Sciatic nerve (tissue), 2 donors: ENCODE measurements at regions not wholly inside any gene's neighbourhood (a gene's known extent, or its start where the extent isn't known, plus 50 kb on each side); places are given as distances from the start of the nearest gene placed in this dataset.
"Not testable (repeated sequence)": the region's sequence is repeated elsewhere in the genome, so short reads cannot be mapped to it uniquely, and the experiment has no call there.

Experiments used
- ATAC-seq: fragments of 200-7000 bp; cut with Tn5 transposase; one replicate; pipeline ENCODE4 v1.9.1; 2020; ENCODE audit warnings: mild to moderate bottlenecking, moderate library complexity
- DNase-seq: peaks from one replicate; pipeline ENCODE4 v3.0.0-alpha.2; 2020; ENCODE audit warnings: low spot score
- intact Hi-C: fragments of 100-400 bp; cut with DNase I; formaldehyde crosslinking; loops from one replicate; pipeline ENCODE4 v1.14.2; 2022
- donor health status: DM: no; HTN: no; CAD: no.
- donor health status: DM: no; HTN: no; CAD: no.

DNA sequence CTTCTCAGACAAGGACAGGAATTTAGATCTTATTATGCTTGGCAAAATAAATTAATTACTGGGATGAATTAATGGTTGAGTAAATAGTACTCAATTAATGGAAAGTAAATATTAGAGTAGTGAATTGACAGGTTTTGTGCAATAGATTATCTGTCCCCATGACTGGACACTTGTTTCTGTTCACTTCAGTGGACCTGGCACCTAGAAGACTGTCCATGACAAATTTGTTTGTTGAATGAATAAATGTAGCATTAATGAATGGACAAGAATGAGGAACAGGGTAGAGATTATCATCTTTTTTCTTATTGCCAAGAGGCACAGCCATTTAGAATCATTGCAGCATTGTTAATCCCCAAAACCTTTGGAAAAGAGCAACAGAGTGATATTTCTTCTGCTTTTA, 570.0 kb upstream of the CRIM1 start:
- intact Hi-C loops: no loop called here
- ATAC-seq (no peak), DNase-seq (no peak)

DNA sequence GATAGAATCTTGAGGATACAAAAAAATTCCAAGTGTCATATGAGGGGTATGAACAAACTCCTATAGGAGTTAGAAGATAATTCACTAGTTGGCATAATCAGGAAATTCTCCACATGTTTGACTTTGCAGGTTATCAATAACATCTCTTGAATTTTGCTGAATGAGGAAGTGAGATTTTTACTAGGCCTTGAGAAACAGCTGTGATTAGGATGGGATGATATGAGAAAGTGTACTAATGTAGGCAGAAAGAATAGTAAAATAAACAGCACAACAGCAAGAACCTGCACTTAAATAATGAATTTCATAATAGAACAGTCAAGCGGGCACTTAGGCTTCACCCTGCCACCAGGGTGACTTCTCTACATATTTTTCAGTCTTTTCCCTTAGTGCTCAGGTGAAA, 570.8 kb upstream of the CRIM1 start:
- intact Hi-C loops: no loop called here
- ATAC-seq: no peak

DNA sequence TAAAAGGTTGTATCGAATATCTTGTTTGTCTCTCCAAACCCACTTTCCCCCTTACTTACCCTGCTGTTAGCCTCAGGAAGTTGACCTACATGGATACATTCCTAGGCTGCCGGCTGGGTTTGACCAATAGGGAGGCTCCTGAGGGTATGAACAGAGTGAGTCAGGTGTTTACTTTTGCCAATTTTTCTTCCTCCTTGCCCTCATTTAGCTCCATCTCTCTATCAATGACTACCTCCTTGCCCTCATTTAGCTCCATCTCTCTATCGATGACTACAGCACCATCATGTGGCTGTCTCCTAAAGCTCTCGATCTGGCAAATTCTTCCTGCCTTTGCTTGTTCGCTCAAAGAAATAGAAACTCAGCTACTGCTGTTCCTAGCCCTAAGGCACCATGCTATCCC, 571.9 kb upstream of the CRIM1 start:
- no peak for ATAC-seq
- no peak for DNase-seq
- intact Hi-C loops: no loop called here

More for the DNA sequence above, 570.8 kb upstream of the CRIM1 start:
- DNase-seq: no peak

DNA sequence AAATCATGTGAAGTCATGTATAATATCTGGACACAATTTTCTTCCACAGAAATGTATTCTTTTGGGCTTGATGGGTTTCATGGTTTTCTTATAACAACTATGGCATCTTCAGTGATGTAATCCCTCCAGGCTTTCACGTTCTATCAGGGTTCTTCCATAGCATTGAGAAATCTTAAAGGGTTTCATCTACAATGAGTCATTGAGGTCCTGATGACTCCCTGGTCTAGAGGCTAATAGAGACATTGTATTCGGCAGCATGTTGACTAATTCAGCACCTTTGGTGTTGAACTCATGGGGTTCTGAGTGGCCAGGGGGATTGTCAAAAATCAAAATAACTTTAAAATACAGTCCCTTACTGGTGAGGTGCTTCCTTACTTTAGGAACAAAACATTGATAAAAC, 614.0 kb upstream of the CRIM1 start:
- DNase-seq: no peak
- intact Hi-C loops: no loop called here
- ATAC-seq: no peak

DNA sequence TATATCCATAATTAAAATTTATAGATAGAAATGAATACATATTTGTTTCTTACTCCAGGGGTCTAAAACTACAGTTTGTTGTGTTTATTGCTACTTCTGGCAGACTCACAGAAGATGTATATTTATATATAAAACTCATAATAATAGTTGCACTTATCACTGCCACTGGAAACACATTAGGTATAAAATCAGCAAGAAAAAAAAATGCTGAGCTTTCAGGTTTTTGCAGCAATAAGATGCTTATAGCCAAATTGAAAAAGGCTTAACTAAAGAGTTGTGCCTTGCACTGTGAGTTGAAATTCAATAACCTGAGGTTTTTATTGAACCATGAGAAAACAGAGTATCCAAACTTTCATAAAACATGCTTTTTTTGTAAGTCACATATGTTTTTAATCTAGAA, 623.9 kb upstream of the CRIM1 start:
- ATAC-seq (no peak), DNase-seq (no peak)
- intact Hi-C loops: no loop called here

DNA sequence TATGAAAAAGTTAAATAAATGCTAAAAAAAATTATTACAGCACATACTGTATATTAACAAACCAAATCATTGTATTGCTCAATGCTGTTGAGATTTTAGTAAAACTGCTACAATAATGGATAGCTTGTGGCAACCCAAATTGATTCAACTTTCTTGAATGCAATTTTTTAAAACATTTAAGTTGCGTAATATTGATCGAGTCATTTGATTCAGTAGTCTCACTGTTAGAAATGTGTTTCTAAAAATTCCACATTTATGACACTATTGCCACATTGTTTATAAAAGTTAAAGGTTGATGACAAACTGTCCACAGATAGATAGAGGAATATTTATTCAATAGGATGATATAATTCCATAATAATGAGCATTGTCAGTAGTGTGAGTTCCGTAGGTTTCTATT, 640.7 kb upstream of the CRIM1 start:
- DNase-seq: no peak
- no peak for ATAC-seq
- intact Hi-C loops: no loop called here

DNA sequence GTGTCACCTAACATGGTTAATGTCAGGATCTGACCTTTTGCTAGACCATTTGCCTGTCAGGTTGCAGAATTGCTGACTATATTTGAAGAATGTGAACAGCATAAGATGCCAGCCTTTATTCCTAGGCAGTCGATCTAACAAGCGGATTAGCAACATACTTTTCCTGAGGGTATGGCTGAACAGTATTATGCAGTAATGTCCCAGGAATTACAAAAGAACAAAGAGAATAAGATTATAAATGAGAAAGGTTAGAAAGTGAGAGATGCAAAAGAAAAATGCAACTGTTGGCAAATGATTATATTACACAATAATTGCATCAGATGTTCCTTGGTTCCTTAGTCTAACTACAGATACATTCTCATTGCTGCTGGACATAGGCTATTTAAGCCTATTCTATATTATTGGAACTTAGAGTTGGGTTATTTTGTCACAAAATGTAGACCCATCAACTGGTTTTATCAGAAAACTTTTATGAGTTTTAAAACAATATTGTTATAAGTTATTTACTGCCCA, 647.1 kb upstream of the CRIM1 start:
- DNase-seq (no peak), ATAC-seq (no peak)
- intact Hi-C loops: no loop called here

DNA sequence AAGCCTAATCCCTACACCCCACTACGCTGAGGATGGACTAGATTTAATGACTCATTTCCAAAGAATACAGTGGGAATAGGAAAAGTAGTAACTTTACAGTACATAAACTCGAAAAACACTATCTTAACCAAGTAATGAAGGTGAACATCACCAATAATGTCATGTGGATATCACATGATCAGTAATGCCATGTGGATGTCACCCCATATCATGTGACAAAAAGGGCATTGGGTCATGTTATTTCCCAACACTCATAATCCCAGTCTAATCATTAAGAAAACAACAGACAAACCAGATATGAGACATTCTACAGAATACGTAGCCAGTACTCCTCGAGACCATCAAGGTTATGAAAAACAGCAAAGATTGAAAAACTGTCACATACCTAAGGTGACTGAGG, 667.3 kb upstream of the CRIM1 start:
- ATAC-seq (no peak), DNase-seq (no peak)
- intact Hi-C loops: no loop called here

DNA sequence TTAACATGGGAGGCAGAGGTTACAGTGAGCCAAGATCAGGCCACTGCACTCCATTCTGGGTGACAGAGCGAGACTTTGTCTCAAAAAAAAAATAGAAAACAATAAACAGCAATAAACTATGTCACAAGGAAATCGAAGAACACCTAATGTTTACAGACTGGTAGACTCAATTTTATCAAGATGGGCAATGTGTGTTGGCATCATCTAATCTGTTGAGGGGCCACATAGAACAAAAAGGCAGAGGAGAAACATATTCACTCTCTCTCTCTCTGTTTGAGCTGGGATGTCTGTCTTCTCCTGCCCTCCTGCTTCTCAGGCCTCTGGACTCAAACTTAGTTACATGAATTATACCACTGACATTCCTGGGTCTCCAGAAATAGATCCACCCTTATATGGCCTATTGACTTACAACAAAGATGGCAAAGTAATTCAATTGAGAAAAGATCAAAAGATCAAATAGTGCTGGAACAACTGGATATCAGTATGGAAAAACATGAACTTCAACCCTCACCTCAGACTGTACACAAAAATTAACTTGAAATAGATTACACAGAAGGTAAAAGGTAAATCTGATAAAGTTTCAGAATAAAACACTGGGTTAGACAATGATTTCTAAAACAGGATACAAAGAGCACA, 703.8 kb upstream of the CRIM1 start:
- intact Hi-C loops: no loop called here
- no peak for DNase-seq
- no peak for ATAC-seq

DNA sequence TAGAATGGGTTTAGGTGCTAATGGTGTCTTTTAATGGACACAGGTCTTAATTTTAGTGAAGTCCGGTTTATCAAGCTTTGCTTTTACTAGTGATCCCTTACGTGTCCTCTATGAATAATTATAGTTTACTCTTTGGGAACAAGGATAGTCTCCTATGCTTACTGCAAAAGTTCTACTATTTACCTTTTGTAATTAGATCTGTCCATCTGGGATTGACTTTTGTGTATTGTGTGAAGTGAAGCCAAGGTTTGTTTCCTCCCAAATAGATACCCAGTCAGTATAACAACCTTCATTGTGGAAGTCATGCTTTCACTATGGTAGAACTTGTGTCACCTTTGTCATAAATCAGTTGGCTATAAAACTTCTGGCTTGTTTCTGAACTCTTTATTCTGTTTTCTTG, 740.9 kb upstream of the CRIM1 start:
- DNase-seq: no peak
- intact Hi-C loops: no loop called here
- ATAC-seq: no peak

DNA sequence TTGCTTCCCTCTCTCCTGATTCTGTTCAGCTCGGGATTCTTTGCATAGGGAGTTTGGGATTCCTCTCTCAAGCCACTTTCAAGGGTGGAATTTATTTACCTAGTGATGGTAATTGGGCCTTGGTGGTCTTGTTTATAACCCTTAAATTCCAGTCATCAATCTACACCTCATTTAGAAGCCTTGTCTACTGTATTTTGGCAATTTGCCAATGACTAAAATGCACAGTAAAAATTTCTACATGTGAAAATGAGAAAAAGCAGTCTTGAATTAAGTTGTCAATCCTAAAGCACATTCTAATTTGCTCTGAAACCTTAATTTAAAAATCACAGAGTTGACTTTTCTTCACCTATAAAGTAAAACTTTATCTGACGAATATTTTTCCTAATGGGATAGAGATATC, 749.2 kb upstream of the CRIM1 start:
- no peak for ATAC-seq
- intact Hi-C loops: no loop called here
- DNase-seq: no peak

DNA sequence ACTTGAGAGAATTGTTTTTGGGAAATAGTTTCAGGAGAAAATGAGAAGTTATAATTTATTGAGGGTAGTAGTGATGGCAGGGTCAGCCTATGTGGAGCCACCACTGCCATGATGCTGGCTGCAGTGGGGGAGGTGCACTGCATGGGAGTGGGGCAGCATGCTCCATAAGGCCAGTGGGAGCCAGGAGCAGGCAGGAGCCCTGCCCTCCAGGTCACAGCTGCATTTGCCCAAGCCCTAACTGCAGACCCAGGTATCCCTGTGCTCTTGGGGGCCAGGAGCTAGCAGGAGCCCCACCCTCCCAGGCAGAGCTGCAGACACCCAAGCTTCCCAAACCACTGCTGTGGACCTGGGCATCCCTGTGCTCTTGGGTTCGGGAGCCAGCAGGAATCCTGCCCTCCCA, 757.3 kb upstream of the CRIM1 start:
- no peak for DNase-seq
- ATAC-seq: no peak

DNA sequence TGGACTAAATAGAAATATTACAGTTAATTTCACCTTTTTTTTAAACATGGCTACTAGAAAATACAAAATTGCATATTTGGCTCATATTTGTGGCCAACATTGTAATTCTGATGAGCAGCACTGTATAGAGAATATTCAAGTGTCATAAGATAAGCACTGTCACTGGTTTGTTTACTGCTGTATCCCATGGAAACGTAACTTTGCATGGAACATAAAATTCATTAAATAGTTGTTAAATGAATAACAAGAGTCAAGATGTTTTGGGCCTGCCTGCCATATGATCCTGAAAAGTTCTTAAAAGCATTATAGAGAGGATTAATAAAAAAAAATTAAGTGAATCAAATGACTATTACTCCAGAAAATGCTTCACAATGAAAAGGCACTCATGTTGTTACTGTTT, 763.7 kb upstream of the CRIM1 start:
- intact Hi-C loops: no loop called here
- ATAC-seq (no peak), DNase-seq (no peak)

More for the DNA sequence above, 757.3 kb upstream of the CRIM1 start:
- intact Hi-C loops: no loop called here

DNA sequence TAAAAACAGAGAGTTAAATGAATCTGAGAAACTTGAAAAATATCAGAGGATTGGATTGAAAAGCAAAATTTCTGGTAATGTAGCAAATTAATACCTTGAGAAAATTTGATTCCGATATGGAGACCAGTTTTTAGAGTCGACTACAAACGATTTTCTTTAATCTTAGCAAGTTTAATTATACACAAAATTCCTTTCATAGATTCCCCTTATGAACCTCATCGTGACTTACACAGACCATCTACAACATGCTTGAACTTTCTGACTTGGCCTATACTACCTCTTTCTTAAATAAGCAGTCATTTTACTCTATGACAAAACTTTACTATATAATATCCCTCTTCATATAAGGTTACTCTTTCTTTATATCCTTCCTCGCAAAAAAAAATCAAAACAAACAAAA, 769.6 kb upstream of the CRIM1 start:
- ATAC-seq (no peak), DNase-seq (no peak)
- intact Hi-C loops: no loop called here

DNA sequence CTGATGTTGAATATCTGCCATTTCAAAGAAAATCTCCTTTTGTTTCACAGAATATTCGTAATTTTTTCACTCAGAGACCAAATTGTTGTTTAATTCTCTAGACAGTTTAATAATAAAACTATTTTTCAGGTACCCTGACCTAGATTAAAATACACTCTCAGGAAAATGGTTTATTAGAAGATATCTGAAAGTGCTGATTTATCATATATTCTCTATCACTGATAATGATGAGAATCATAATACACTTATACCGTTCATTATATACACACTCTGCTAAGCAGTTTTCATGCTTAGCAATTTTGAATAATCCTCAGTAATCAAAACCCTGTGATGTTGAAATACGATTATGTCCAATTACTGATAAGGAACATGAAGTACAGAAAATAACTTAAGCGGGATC, 772.9 kb upstream of the CRIM1 start:
- ATAC-seq: no peak
- no peak for DNase-seq
- intact Hi-C loops: no loop called here

DNA sequence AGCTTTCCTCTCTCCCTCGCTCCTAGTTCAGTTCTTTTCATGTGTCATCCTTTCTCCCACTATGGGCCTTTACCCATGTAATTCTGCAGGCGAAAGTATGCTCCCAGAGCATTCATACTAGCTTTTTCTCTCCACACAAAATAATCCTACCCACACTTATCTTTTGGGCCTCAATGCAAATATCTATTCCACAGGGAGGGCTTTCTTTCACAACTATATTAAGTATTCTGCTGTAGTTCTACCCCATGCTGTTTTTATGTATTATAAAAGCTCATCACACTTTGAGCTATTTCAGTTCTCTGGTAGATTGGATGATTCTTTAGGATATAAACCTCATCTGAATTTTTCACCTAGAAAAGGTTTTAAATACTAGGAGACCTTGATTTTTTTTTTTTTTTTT, 774.6 kb upstream of the CRIM1 start:
- intact Hi-C loops: no loop called here
- no peak for DNase-seq
- no peak for ATAC-seq

DNA sequence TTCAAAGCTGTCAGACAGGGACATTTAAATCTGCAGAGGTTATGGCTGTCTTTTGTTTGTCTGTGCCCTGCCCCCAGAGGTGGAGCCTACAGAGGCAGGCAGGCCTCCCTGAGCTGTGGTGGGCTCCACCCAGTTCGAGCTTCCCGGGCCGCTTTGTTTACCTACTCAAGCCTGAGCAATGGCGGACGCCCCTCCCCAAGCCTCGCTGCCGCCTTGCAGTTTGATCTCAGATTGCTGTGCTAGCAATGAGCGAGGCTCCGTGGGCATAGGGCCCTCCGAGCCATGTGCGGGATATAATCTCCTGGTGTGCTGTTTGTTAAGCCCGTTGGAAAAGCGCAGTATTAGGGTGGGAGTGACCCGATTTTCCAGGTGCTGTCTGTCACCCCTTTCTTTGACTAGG, 787.0 kb upstream of the CRIM1 start:
- not testable (repeated sequence) for ATAC-seq

DNA sequence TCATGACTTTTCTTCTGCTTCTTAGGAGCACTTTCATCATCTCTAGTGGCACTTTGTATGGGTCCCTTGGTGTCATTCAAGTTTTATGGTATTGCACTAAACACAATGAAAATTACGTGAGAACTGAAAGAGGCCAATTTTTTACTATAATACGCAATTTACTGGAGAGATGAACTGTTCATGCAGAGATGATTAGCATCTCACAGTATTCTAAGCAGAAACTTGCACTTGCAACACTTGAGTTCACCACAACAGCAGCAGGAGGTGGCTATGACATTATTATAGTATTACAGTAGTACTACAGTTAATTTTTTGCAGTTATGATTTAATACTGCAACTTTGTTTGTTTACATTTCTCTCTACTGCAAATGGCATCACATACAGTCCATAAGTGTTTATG, 793.1 kb upstream of the CRIM1 start:
- ATAC-seq (no peak), DNase-seq (no peak)
- intact Hi-C loops: no loop called here

More for the DNA sequence above, 787.0 kb upstream of the CRIM1 start:
- DNase-seq, intact Hi-C loops: not testable (repeated sequence)

DNA sequence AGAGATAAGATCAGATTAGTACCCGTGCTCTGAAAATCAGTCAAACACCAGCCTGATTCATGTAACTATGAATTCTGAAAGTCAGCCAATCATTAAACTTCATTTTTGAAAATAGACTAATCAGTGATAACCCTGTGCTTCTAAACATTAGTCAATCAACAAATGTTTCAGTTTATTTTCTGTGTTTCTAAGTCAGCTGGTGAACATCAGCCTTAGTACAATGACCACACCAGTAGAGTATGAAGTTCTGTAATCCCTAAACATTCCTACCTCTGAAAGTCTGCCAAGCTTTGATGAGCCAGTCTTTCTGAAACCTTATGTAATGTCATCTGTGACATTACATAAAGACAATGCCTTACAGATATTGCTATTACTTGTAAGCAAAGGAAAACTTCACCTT, 807.4 kb upstream of the CRIM1 start:
- intact Hi-C loops: no loop called here
- DNase-seq (no peak), ATAC-seq (no peak)

DNA sequence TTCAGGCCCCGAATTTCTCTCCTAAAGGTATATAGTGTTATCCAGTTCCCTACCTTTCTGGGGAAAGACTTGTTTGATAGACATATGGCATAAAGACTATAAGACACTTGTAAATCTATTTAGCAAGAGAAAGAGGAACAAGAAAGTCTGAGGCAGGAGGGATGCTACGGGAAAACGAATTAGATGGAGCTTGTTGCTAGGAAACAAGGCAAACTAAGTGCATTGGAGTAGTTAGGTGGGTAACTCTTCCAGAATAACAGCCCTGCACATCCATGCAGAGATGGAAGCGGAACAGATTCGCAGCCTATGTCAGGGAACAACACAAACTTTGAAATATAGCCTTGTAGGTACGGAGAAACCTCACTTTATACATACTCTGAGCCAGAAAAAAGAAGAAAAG, 810.3 kb upstream of the CRIM1 start:
- intact Hi-C loops: no loop called here
- no peak for DNase-seq
- ATAC-seq: no peak

DNA sequence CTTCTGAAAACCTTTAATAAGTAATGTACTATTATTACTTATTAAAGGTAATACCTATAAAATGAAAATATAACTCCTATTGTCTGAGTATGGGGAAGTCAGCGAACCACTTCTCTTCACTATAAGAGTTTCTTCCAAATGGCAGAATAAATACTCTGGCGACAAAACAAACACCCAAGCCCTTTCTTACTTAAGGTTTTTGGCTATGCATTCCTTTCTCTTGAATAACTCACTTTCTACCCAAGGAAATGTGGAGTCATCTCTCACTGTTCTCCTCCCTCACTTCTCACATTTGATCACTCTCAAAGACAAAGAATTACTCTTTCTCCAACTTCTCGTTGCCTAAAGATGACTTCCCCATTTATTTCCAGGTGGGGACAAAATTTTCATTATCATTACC, 816.8 kb upstream of the CRIM1 start:
- no peak for ATAC-seq
- DNase-seq: no peak
- intact Hi-C loops: no loop called here
